Activated T-helper 1 cell treated with anti-CD3 and anti-CD28 coated beads, Interleukin-12 subunit alpha, Interleukin-12 subunit beta, Interleukin-2, Interleukin-4 antibody, amounts not matched to agents 30 ng/mL and 10 ng/mL and 1 ng/mL, durations not matched to agents 14 hours and 24 hours and 36 hours (primary cell): ENCODE measurements at regions not wholly inside any gene's neighbourhood (a gene's known extent, or its start where the extent isn't known, plus 50 kb on each side); places are given as distances from the start of the nearest gene placed in this dataset.

Source experiments
- DNase-seq: peaks from one replicate; pipeline ENCODE4 v3.0.0; 2021; ENCODE audit warnings: low spot score
- H3K27ac Mint-ChIP-seq: one replicate; pipeline ENCODE4 v1.8.0; 2021; ENCODE audit warnings: mild to moderate bottlenecking, mixed read lengths
- H3K27me3 Mint-ChIP-seq: one replicate; pipeline ENCODE4 v1.8.0; 2022; ENCODE audit warnings: mild to moderate bottlenecking, moderate library complexity, mixed read lengths; ENCODE audit not compliant: insufficient read depth
- H3K36me3 Mint-ChIP-seq: one replicate; pipeline ENCODE4 v1.8.0; 2021; ENCODE audit warnings: low read depth, mixed read lengths
- H3K4me1 Mint-ChIP-seq: one replicate; pipeline ENCODE4 v1.8.0; 2021; ENCODE audit warnings: low read depth, mixed read lengths
- H3K4me3 Mint-ChIP-seq: one replicate; pipeline ENCODE4 v1.8.0; 2021; ENCODE audit warnings: mild to moderate bottlenecking, moderate library complexity, mixed read lengths
- H3K9me3 Mint-ChIP-seq: one replicate; pipeline ENCODE4 v1.8.0; 2021; ENCODE audit warnings: mixed read lengths
- intact Hi-C: fragments of 100-400 bp; cut with micrococcal nuclease; formaldehyde crosslinking; loops from one replicate; pipeline ENCODE4 v1.15.1; 2024

GRCh38 chr2:217436386-217436785 is 566.4 kb downstream of the TNS1 start:
- H3K4me3 Mint-ChIP-seq = no peak overlapping the region

GRCh38 chr2:217434180-217434975 is 568.4 kb downstream of the TNS1 start:
- no peak overlapping the region for H3K27ac Mint-ChIP-seq
- no peaks in the 10 kb centered on the region for H3K9me3 Mint-ChIP-seq
- DNase-seq = no peak
- no peaks in the 10 kb centered on the region for H3K36me3 Mint-ChIP-seq
- intact Hi-C loops = no loop called here
- H3K4me3 Mint-ChIP-seq = no peak overlapping the region
- H3K27me3 Mint-ChIP-seq = no peaks in the 10 kb centered on the region
- H3K4me1 Mint-ChIP-seq = peaks cover 9% of the 10 kb centered on the region

More at GRCh38 chr2:217436386-217436785, 566.4 kb downstream of the TNS1 start:
- intact Hi-C loops = no loop called here
- Mint-ChIP-seq H3K36me3 (no peaks in the 10 kb centered on the region), H3K27ac (no peak overlapping the region), H3K9me3 (no peaks in the 10 kb centered on the region), H3K4me1 (peaks cover 17% of the 10 kb centered on the region), H3K27me3 (no peaks in the 10 kb centered on the region)
- no peak for DNase-seq

GRCh38 chr2:217433522-217433921 is 569.3 kb downstream of the TNS1 start:
- Mint-ChIP-seq H3K4me3 (no peak overlapping the region), H3K36me3 (no peaks in the 10 kb centered on the region), H3K27ac (no peak overlapping the region), H3K4me1 (peaks cover 9% of the 10 kb centered on the region), H3K9me3 (no peaks in the 10 kb centered on the region), H3K27me3 (no peaks in the 10 kb centered on the region)
- no peak for DNase-seq
- intact Hi-C loops = no loop called here

- no peaks in the 10 kb centered on the region for H3K9me3 Mint-ChIP-seq
- no peak overlapping the region for H3K27ac Mint-ChIP-seq
- no peaks in the 10 kb centered on the region for H3K27me3 Mint-ChIP-seq
- DNase-seq = no peak
- peaks cover 9% of the 10 kb centered on the region for H3K4me1 Mint-ChIP-seq
- intact Hi-C loops = no loop called here
- H3K36me3 Mint-ChIP-seq = no peaks in the 10 kb centered on the region
- no peak overlapping the region for H3K4me3 Mint-ChIP-seq
Observed at GRCh38 chr2:217431577-217432269, 571.1 kb downstream of the TNS1 start.

GRCh38 chr2:217430916-217431576 is 571.2 kb upstream of the TNP1 start:
- Mint-ChIP-seq H3K27ac (no peak overlapping the region), H3K27me3 (peaks cover 2% of the 10 kb centered on the region), H3K4me1 (peaks cover 9% of the 10 kb centered on the region), H3K4me3 (no peak overlapping the region), H3K9me3 (no peaks in the 10 kb centered on the region), H3K36me3 (no peaks in the 10 kb centered on the region)
- intact Hi-C loops = no loop called here
- no peak for DNase-seq

GRCh38 chr2:217429981-217430500 is 570.2 kb upstream of the TNP1 start:
- peaks cover 2% of the 10 kb centered on the region for H3K27me3 Mint-ChIP-seq
- no peak for DNase-seq
- no peak overlapping the region for H3K27ac Mint-ChIP-seq
- no peaks in the 10 kb centered on the region for H3K9me3 Mint-ChIP-seq
- peaks cover 9% of the 10 kb centered on the region for H3K4me1 Mint-ChIP-seq
- intact Hi-C loops = no loop called here
- H3K4me3 Mint-ChIP-seq = no peak overlapping the region
- no peaks in the 10 kb centered on the region for H3K36me3 Mint-ChIP-seq

- DNase-seq = no peak
Observed at GRCh38 chr2:217421834-217422233, 562.0 kb upstream of the TNP1 start.

GRCh38 chr2:217420854-217421253 is 561.0 kb upstream of the TNP1 start:
- no peak for DNase-seq
- H3K4me3 Mint-ChIP-seq = no peak overlapping the region
- intact Hi-C loops = no loop called here
- H3K27ac Mint-ChIP-seq = no peak overlapping the region
- no peaks in the 10 kb centered on the region for H3K36me3 Mint-ChIP-seq
- H3K9me3 Mint-ChIP-seq = no peaks in the 10 kb centered on the region
- H3K4me1 Mint-ChIP-seq = no peaks in the 10 kb centered on the region
- peaks cover 2% of the 10 kb centered on the region for H3K27me3 Mint-ChIP-seq

More at GRCh38 chr2:217421834-217422233, 562.0 kb upstream of the TNP1 start:
- intact Hi-C loops = no loop called here
- no peaks in the 10 kb centered on the region for H3K9me3 Mint-ChIP-seq
- no peaks in the 10 kb centered on the region for H3K36me3 Mint-ChIP-seq
- peaks cover 4% of the 10 kb centered on the region for H3K27me3 Mint-ChIP-seq
- no peaks in the 10 kb centered on the region for H3K4me1 Mint-ChIP-seq
- no peak overlapping the region for H3K4me3 Mint-ChIP-seq
- H3K27ac Mint-ChIP-seq = no peak overlapping the region

- Mint-ChIP-seq H3K9me3 (no peaks in the 10 kb centered on the region), H3K4me3 (no peak overlapping the region), H3K36me3 (no peaks in the 10 kb centered on the region), H3K4me1 (no peaks in the 10 kb centered on the region), H3K27ac (no peak overlapping the region), H3K27me3 (no peaks in the 10 kb centered on the region)
- DNase-seq = no peak
- intact Hi-C loops = no loop called here
Observed at GRCh38 chr2:217419055-217419671, 559.3 kb upstream of the TNP1 start.

- intact Hi-C loops = no loop called here
- H3K4me1 Mint-ChIP-seq = no peaks in the 10 kb centered on the region
Observed at GRCh38 chr2:217418544-217418943, 558.7 kb upstream of the TNP1 start.

GRCh38 chr2:217418090-217418489 is 558.2 kb upstream of the TNP1 start:
- Mint-ChIP-seq H3K27me3 (no peaks in the 10 kb centered on the region), H3K4me1 (no peaks in the 10 kb centered on the region), H3K27ac (no peak overlapping the region), H3K4me3 (no peak overlapping the region), H3K36me3 (no peaks in the 10 kb centered on the region), H3K9me3 (no peaks in the 10 kb centered on the region)
- intact Hi-C loops = no loop called here
- no peak for DNase-seq

More at GRCh38 chr2:217418544-217418943, 558.7 kb upstream of the TNP1 start:
- no peak overlapping the region for H3K27ac Mint-ChIP-seq
- H3K27me3 Mint-ChIP-seq = no peaks in the 10 kb centered on the region
- H3K36me3 Mint-ChIP-seq = no peaks in the 10 kb centered on the region
- DNase-seq = no peak
- no peaks in the 10 kb centered on the region for H3K9me3 Mint-ChIP-seq
- no peak overlapping the region for H3K4me3 Mint-ChIP-seq

GRCh38 chr2:217417536-217417935 is 557.7 kb upstream of the TNP1 start:
- no peaks in the 10 kb centered on the region for H3K4me1 Mint-ChIP-seq
- no peak overlapping the region for H3K4me3 Mint-ChIP-seq
- DNase-seq = no peak
- no peaks in the 10 kb centered on the region for H3K36me3 Mint-ChIP-seq
- H3K27ac Mint-ChIP-seq = no peak overlapping the region
- no peaks in the 10 kb centered on the region for H3K9me3 Mint-ChIP-seq
- intact Hi-C loops = no loop called here
- no peaks in the 10 kb centered on the region for H3K27me3 Mint-ChIP-seq
